HCT116 (cell line): ENCODE measurements at regions not wholly inside any gene's neighbourhood (a gene's known extent, or its start where the extent isn't known, plus 50 kb on each side); places are given as distances from the start of the nearest gene placed in this dataset.
"Not testable (repeated sequence)": the region's sequence is repeated elsewhere in the genome, so short reads cannot be mapped to it uniquely, and the experiment has no call there.

Experiments
- ATAC-seq: fragments of 200-7000 bp; cut with Tn5 transposase; 2 replicates; pipeline ENCODE4 v1.9.1; 2020; ENCODE audit warnings: mild to moderate bottlenecking, moderate library complexity
- BruUV-seq: library from RNA; stranded (reverse); fragments of 400-500 nt; replicated peaks from 2 replicates; lab custom pipeline; 2021; lab: Mats Ljungman, UMichigan
- CTCF ChIA-PET: fragments of 300-600 bp; sonication (Branson Sonifier 250); formaldehyde crosslinking; loops from one replicate; lab custom pipeline; 2021; ENCODE audit warnings: antibody characterized with exemption; lab: Charles Lee
- POLR2A ChIA-PET: fragments of 300-600, 350-600 bp; sonication (Branson Sonifier 250); formaldehyde crosslinking; loops from one replicate; lab custom pipeline; 2021; ENCODE audit warnings: antibody characterized with exemption; lab: Charles Lee
- RAD21 ChIA-PET, 2 experiments: fragments of 300-600 bp; sonication (Branson Sonifier 250); formaldehyde crosslinking; loops; one replicate each; lab custom pipeline; 2023; ENCODE audit warnings: low total read pairs in 2 of 2; ENCODE audit not compliant: uncharacterized antibody in 2 of 2, unreplicated experiment in 2 of 2, low non-redundant PET in 1 of 2; lab: Charles Lee
- DNase-seq: peaks from one replicate; pipeline ENCODE4 v3.0.0-alpha.2; 2010; ENCODE audit warnings: low read depth, low spot score
- H2AFZ ChIP-seq: fragments of 200-600 bp; shearing (Covaris generic), sonication (generic); 2 replicates; pipeline ENCODE4 v1.6.1; 2017; ENCODE audit warnings: low read depth, mixed run types, mixed read lengths, antibody characterized with exemption, low read length; ENCODE audit not compliant: poor library complexity, severe bottlenecking
- H3K27ac ChIP-seq: 2 replicates; pipeline ENCODE4 v1.5.1; 2012; ENCODE audit warnings: low read depth, low read length
- H3K27me3 ChIP-seq: fragments of 200-600 bp; sonication (generic); 2 replicates; pipeline ENCODE4 v1.6.1; 2016; ENCODE audit warnings: mixed run types, low read length, mixed read lengths; ENCODE audit not compliant: insufficient read depth
- H3K36me3 ChIP-seq, 2 experiments: fragments of 200-500 bp in 1 of 2; fragments of 200-600 bp in 1 of 2; sonication (Bioruptor generic) in 1 of 2; sonication (generic) in 1 of 2; 2 replicates each; pipeline versions ENCODE4 v1.5.1 to v1.6.1; 2014 to 2016; ENCODE audit warnings: low read length in 2 of 2, inconsistent platforms in 1 of 2, mixed read lengths in 1 of 2, mixed run types in 1 of 2; ENCODE audit not compliant: insufficient read depth in 2 of 2, control insufficient read depth in 1 of 2
- H3K4me1 ChIP-seq, 2 experiments: fragments of 200-600 bp in 1 of 2; sonication (generic) in 1 of 2; 2 replicates each; pipeline versions ENCODE4 v1.5.1 to v1.6.1; 2012 to 2017; ENCODE audit warnings: low read length in 2 of 2, inconsistent platforms in 1 of 2, mild to moderate bottlenecking in 1 of 2, mixed read lengths in 1 of 2, mixed run types in 1 of 2, moderate library complexity in 1 of 2; ENCODE audit not compliant: insufficient read depth in 2 of 2, control insufficient read depth in 1 of 2
- H3K4me2 ChIP-seq: fragments of 200-600 bp; sonication (generic); 2 replicates; pipeline ENCODE4 v1.6.1; 2017; ENCODE audit warnings: mixed run types, low read length, mixed read lengths
- H3K4me3 ChIP-seq, 2 experiments: fragments of 200-600 bp in 1 of 2; sonication (generic) in 1 of 2; replicated peaks in 1 of 2; 2 replicates each; pipeline ENCODE4 v1.5.1; 2011 to 2016; ENCODE audit warnings: low read length in 2 of 2, control low read depth in 1 of 2, low read depth in 1 of 2, mild to moderate bottlenecking in 1 of 2, mixed read lengths in 1 of 2, mixed run types in 1 of 2
- H3K79me2 ChIP-seq: fragments of 200-600 bp; sonication (generic); 2 replicates; pipeline ENCODE4 v1.6.1; 2017; ENCODE audit warnings: mild to moderate bottlenecking, mixed run types, low read length, moderate library complexity, mixed read lengths; ENCODE audit not compliant: insufficient read depth
- H3K9ac ChIP-seq: fragments of 200-600 bp; sonication (generic); 2 replicates; pipeline ENCODE4 v1.6.1; 2016; ENCODE audit warnings: low read length, mixed read lengths
- H3K9me2 ChIP-seq: fragments of 200-600 bp; sonication (generic), shearing (Covaris generic); 2 replicates; pipeline ENCODE4 v1.6.1; 2017; ENCODE audit warnings: mixed run types, mild to moderate bottlenecking, moderate library complexity; ENCODE audit not compliant: insufficient read depth
- H3K9me3 ChIP-seq, 2 experiments: fragments of 200-500 bp in 1 of 2; fragments of 200-600 bp in 1 of 2; sonication (Bioruptor generic) in 1 of 2; sonication (generic) in 1 of 2; 2 replicates each; pipeline ENCODE4 v1.6.1; 2014 to 2017; ENCODE audit warnings: low read length in 2 of 2, mixed read lengths in 2 of 2, inconsistent platforms in 1 of 2, low read depth in 1 of 2, mild to moderate bottlenecking in 1 of 2, mixed run types in 1 of 2, moderate library complexity in 1 of 2; ENCODE audit not compliant: control insufficient read depth in 1 of 2, insufficient read depth in 1 of 2
- H4K20me1 ChIP-seq: fragments of 200-600 bp; sonication (generic), shearing (Covaris generic); 2 replicates; pipeline ENCODE4 v1.6.1; 2017; ENCODE audit warnings: mixed run types, mild to moderate bottlenecking, moderate library complexity; ENCODE audit not compliant: insufficient read depth
- POLR2A ChIP-seq: IDR thresholded peaks from 2 replicates; pipeline ENCODE4 v1.7.0; 2011; ENCODE audit warnings: borderline replicate concordance; ENCODE audit not compliant: insufficient read depth, insufficient read length; ENCODE audit errors: extremely low read depth
- SRF ChIP-seq: IDR thresholded peaks from 2 replicates; pipeline ENCODE4 v1.6.1; 2012; ENCODE audit warnings: low read depth
- intact Hi-C: fragments of 100-400 bp; cut with micrococcal nuclease; formaldehyde crosslinking; loops from 2 replicates; pipeline ENCODE4 v1.10.0; 2022
- TF ChIP-seq, protein P1 (sequence below): IDR thresholded peaks from 2 replicates; pipeline ENCODE4 v1.6.1; 2012; ENCODE audit warnings: low read depth

DNA sequence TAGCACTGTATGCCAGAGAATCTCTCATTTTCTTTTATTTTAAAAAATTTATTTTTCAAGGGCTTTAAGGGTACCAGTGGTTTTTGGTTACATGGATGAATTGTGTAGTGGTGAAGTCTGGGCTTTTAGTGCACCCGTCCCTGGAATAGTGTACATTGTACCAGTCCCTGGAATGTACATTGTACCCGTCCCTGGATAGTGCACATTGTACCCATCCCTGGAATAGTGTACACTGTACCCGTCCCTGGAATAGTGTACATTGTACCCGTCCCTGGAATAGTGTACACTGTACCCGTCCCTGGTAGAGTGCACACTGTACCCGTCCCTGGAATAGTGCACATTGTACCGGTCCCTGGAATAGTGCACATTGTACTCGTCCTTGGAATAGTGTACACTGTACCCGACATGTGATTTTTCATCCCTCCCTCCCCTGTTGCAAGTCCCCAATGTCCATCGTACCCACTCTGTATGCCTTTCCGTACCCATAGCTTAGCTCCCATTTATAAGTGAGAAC is 56.1 kb upstream of the HELT start (continued):
- TF ChIP-seq POLR2A: no peak
- no peak for TF ChIP-seq SRF
- TF ChIP-seq, protein P1, sequence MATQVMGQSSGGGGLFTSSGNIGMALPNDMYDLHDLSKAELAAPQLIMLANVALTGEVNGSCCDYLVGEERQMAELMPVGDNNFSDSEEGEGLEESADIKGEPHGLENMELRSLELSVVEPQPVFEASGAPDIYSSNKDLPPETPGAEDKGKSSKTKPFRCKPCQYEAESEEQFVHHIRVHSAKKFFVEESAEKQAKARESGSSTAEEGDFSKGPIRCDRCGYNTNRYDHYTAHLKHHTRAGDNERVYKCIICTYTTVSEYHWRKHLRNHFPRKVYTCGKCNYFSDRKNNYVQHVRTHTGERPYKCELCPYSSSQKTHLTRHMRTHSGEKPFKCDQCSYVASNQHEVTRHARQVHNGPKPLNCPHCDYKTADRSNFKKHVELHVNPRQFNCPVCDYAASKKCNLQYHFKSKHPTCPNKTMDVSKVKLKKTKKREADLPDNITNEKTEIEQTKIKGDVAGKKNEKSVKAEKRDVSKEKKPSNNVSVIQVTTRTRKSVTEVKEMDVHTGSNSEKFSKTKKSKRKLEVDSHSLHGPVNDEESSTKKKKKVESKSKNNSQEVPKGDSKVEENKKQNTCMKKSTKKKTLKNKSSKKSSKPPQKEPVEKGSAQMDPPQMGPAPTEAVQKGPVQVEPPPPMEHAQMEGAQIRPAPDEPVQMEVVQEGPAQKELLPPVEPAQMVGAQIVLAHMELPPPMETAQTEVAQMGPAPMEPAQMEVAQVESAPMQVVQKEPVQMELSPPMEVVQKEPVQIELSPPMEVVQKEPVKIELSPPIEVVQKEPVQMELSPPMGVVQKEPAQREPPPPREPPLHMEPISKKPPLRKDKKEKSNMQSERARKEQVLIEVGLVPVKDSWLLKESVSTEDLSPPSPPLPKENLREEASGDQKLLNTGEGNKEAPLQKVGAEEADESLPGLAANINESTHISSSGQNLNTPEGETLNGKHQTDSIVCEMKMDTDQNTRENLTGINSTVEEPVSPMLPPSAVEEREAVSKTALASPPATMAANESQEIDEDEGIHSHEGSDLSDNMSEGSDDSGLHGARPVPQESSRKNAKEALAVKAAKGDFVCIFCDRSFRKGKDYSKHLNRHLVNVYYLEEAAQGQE: no peak

DNA sequence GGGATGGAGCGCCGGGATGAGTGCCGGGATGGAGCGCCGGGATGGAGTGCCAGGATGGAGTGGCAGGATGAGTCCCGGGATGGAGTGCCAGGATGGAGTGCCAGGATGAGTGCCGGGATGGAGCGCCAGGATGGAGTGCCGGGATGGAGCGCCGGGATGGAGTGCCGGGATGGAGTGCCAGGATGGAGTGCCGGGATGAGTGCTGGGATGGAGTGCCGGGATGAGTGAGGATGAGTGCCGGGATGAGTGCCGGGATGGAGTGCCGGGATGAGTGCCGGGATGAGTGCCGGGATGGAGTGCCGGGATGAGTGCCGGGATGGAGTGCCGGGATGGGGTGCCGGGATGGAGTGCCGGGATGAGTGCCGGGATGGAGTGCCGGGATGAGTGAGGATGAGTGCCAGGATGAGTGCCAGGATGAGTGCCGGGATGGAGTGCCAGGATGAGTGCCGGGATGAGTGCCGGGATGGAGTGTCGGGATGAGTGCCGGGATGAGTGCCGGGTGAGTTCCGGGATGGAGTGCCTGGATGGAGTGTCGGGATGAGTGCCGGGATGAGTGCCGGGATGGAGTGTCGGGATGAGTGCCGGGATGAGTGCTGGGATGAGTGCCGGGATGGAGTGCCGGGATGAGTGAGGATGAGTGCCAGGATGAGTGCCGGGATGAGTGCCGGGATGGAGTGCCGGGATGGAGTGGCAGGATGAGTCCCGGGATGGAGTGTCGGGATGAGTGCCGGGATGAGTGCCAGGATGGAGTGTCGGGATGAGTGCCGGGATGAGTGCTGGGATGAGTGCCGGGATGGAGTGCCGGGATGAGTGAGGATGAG is 52.9 kb upstream of the HELT start:
- H3K9me3 ChIP-seq, H3K36me3 ChIP-seq, H3K9me2 ChIP-seq, H3K79me2 ChIP-seq, POLR2A ChIA-PET, RAD21 ChIA-PET, DNase-seq, intact Hi-C loops, H3K4me2 ChIP-seq, H4K20me1 ChIP-seq, H3K4me3 ChIP-seq, H3K27me3 ChIP-seq, BruUV-seq, CTCF ChIA-PET, ATAC-seq, H3K27ac ChIP-seq, H3K9ac ChIP-seq, H2AFZ ChIP-seq: not testable (repeated sequence)
- peaks cover 9 to 21% of the 10 kb centered on the region in 2 experiments; a peak in 3 of 4 replicates for H3K4me1 ChIP-seq

DNA sequence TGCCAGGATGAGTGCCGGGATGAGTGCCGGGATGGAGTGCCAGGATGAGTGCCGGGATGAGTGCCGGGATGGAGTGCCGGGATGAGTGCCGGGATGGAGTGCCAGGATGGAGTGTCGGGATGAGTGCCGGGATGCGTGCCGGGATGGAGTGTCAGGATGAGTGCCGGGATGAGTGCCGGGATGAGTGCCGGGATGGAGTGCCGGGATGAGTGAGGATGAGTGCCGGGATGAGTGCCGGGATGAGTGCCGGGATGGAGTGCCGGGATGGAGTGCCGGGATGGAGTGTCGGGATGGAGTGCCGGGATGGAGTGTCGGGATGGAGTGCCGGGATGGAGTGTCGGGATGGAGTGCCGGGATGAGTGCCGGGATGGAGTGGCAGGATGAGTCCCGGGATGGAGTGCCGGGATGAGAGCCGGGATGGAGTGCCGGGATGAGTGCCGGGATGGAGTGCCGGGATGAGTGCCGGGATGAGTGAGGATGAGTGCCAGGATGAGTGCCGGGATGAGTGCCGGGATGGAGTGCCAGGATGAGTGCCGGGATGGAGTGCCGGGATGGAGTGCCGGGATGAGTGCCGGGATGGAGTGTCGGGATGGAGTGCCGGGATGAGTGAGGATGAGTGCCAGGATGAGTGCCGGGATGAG is 52.1 kb upstream of the HELT start:
- peaks cover 9 to 21% of the 10 kb centered on the region in 2 experiments; a peak in 3 of 4 replicates for H3K4me1 ChIP-seq
- POLR2A ChIA-PET, H3K27me3 ChIP-seq, RAD21 ChIA-PET, H3K9me3 ChIP-seq, ATAC-seq, H3K4me3 ChIP-seq, H2AFZ ChIP-seq, H3K9me2 ChIP-seq, intact Hi-C loops, H3K9ac ChIP-seq, H4K20me1 ChIP-seq, H3K4me2 ChIP-seq, H3K36me3 ChIP-seq, H3K27ac ChIP-seq, H3K79me2 ChIP-seq, DNase-seq, CTCF ChIA-PET, BruUV-seq: not testable (repeated sequence)

DNA sequence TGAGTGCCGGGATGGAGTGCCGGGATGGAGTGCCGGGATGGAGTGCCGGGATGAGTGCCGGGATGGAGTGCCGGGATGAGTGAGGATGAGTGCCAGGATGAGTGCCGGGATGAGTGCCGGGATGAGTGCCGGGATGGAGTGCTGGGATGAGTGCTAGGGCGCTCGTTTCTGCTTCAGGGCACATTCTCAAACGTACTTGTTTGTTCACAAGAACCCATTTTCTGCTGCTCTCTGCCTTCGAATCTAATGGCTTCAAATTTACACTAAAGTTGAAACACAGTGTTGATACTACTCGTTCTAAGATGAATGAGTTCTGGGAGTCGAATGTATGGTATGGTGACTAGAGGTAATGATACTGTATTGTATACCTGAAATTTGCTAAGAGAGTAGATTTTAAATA is 50.6 kb upstream of the HELT start:
- CTCF ChIA-PET: interaction anchor here (1.0 kb wide), 1 partner anchor 8 kb away, joined by 3 read pairs; no protein-coding TSS in a partner anchor
- intact Hi-C loops, DNase-seq, H3K9me3 ChIP-seq, H3K4me3 ChIP-seq, ATAC-seq, H3K36me3 ChIP-seq, RAD21 ChIA-PET, BruUV-seq, H3K27ac ChIP-seq, H3K27me3 ChIP-seq, H3K4me2 ChIP-seq, H3K9me2 ChIP-seq, H3K9ac ChIP-seq, POLR2A ChIA-PET, H3K79me2 ChIP-seq, H2AFZ ChIP-seq, H4K20me1 ChIP-seq: not testable (repeated sequence)
- peaks cover 9 to 12% of the 10 kb centered on the region in 2 experiments; a peak in 3 of 4 replicates for H3K4me1 ChIP-seq
